Erythroblast (primary cell): ENCODE measurements at regions not wholly inside any gene's neighbourhood (a gene's known extent, or its start where the extent isn't known, plus 50 kb on each side); places are given as distances from the start of the nearest gene placed in this dataset.

Experiments
- GATA1 ChIP-seq: IDR thresholded peaks from 2 replicates; pipeline ENCODE4 v1.6.1; 2011; ENCODE audit warnings: low read depth, mild to moderate bottlenecking, control low read depth, low read length, moderate library complexity
- POLR2A ChIP-seq: IDR thresholded peaks from 2 replicates; pipeline ENCODE4 v1.6.1; 2011; ENCODE audit warnings: mild to moderate bottlenecking, low read length

DNA sequence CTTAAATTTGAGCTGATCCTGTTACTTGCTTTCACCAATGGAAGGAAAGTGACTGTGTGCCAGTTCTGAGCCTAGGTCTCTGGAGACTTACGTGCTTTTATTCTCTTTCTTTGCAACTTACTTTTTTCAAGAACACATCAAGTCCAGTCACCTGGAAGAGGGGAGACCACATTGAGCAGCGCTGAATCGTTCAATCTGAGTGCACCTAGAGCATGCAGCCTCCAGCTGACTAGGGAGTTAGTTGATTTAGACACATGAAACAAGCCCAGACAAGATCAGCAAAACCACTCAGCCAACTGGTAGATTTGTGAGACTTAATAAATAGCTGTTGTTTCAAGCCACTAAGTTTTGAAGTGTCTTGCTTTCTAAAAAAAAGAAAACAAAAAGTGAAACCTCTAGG is 1014.8 kb upstream of the FBXO33 start:
- TF ChIP-seq POLR2A (no peak), GATA1 (no peak)
